Mesenchymal stem cell (in vitro differentiated cells and primary cell): ENCODE measurements at regions not wholly inside any gene's neighbourhood (a gene's known extent, or its start where the extent isn't known, plus 50 kb on each side); places are given as distances from the start of the nearest gene placed in this dataset.
A peak's percentile ranks its signal among the peaks of the same experiment; 100 is the strongest.

Source experiments
- DNase-seq: peaks from one replicate; pipeline ENCODE4 v3.0.0-alpha.2; 2013
- H2AFZ ChIP-seq: one replicate; pipeline ENCODE4 v1.6.1; 2013; ENCODE audit warnings: low read depth, mild to moderate bottlenecking, control low read depth, inconsistent platforms, low read length, moderate library complexity
- H2AK5ac ChIP-seq: 2 replicates; pipeline ENCODE4 v1.6.1; 2013; ENCODE audit warnings: low read length, moderate library complexity, mild to moderate bottlenecking, inconsistent platforms; ENCODE audit not compliant: severe bottlenecking
- H2BK120ac ChIP-seq: one replicate; pipeline ENCODE4 v1.6.1; 2013; ENCODE audit warnings: low read depth, mild to moderate bottlenecking, inconsistent platforms, low read length, moderate library complexity
- H2BK12ac ChIP-seq, 2 experiments: one replicate each; pipeline ENCODE4 v1.6.1; 2013; ENCODE audit warnings: inconsistent platforms in 2 of 2, low read length in 2 of 2, mild to moderate bottlenecking in 2 of 2, moderate library complexity in 2 of 2, control low read depth in 1 of 2
- H2BK15ac ChIP-seq: one replicate; pipeline ENCODE4 v1.6.1; 2013; ENCODE audit warnings: mild to moderate bottlenecking, low read depth, inconsistent platforms; ENCODE audit not compliant: poor library complexity, severe bottlenecking
- H2BK5ac ChIP-seq: 2 replicates; pipeline ENCODE4 v1.6.1; 2013; ENCODE audit warnings: low read depth, mild to moderate bottlenecking, low read length, control low read depth, inconsistent platforms; ENCODE audit not compliant: poor library complexity, severe bottlenecking
- H3K14ac ChIP-seq, 2 experiments: one replicate each; pipeline ENCODE4 v1.6.1; 2013; ENCODE audit warnings: inconsistent platforms in 2 of 2, low read length in 2 of 2, control low read depth in 1 of 2, mild to moderate bottlenecking in 1 of 2, moderate library complexity in 1 of 2
- H3K18ac ChIP-seq, 2 experiments: one replicate each; pipeline ENCODE4 v1.6.1; 2013; ENCODE audit warnings: inconsistent platforms in 2 of 2, low read length in 2 of 2, control low read depth in 1 of 2, low read depth in 1 of 2, mild to moderate bottlenecking in 1 of 2
- H3K23ac ChIP-seq, 2 experiments: one replicate each; pipeline ENCODE4 v1.6.1; 2013; ENCODE audit warnings: inconsistent platforms in 2 of 2, low read length in 2 of 2, mild to moderate bottlenecking in 2 of 2, moderate library complexity in 2 of 2, control low read depth in 1 of 2
- H3K27ac ChIP-seq: 2 replicates; pipeline ENCODE4 v1.5.1; 2013; ENCODE audit warnings: mild to moderate bottlenecking, moderate library complexity, low read length, control low read depth, inconsistent platforms; ENCODE audit not compliant: poor library complexity, severe bottlenecking
- H3K27me3 ChIP-seq, 2 experiments: 2 replicates each; pipeline versions ENCODE4 v1.6.1 to v1.7.0; 2013; ENCODE audit warnings: low read length in 2 of 2, mild to moderate bottlenecking in 2 of 2, moderate library complexity in 2 of 2, control low read depth in 1 of 2, inconsistent platforms in 1 of 2; ENCODE audit not compliant: control insufficient read depth in 1 of 2, insufficient read depth in 1 of 2
- H3K36me3 ChIP-seq, 2 experiments: 2 replicates each; pipeline versions ENCODE4 v1.6.1 to v1.7.0; 2013; ENCODE audit warnings: low read length in 2 of 2, control low read depth in 1 of 2, inconsistent platforms in 1 of 2, low read depth in 1 of 2, mild to moderate bottlenecking in 1 of 2; ENCODE audit not compliant: insufficient read depth in 2 of 2, control insufficient read depth in 1 of 2
- H3K4ac ChIP-seq, 2 experiments: one replicate each; pipeline ENCODE4 v1.6.1; 2013; ENCODE audit warnings: inconsistent platforms in 2 of 2, low read length in 2 of 2, mild to moderate bottlenecking in 2 of 2, moderate library complexity in 2 of 2, control low read depth in 1 of 2, low read depth in 1 of 2
- H3K4me1 ChIP-seq: 2 replicates; pipeline ENCODE4 v1.6.1; 2013; ENCODE audit warnings: low read depth, low read length, control low read depth; ENCODE audit not compliant: control insufficient read depth, insufficient read depth
- H3K4me2 ChIP-seq: 2 replicates; pipeline ENCODE4 v1.6.1; 2013; ENCODE audit warnings: low read length, mild to moderate bottlenecking, inconsistent platforms; ENCODE audit not compliant: poor library complexity, severe bottlenecking
- H3K4me3 ChIP-seq, 2 experiments: 2 replicates each; pipeline versions ENCODE4 v1.5.1 to v1.7.0; 2013; ENCODE audit warnings: low read length in 2 of 2, mild to moderate bottlenecking in 2 of 2, control low read depth in 1 of 2, low read depth in 1 of 2; ENCODE audit not compliant: insufficient read depth in 1 of 2
- H3K79me1 ChIP-seq: replicated peaks from 2 replicates; pipeline ENCODE4 v1.6.1; 2013; ENCODE audit warnings: mild to moderate bottlenecking, control low read depth, low read length, inconsistent platforms; ENCODE audit not compliant: poor library complexity, severe bottlenecking
- H3K9ac ChIP-seq: 2 replicates; pipeline ENCODE4 v1.7.0; 2013; ENCODE audit warnings: mild to moderate bottlenecking, low read length, moderate library complexity
- H3K9me3 ChIP-seq: 2 replicates; pipeline ENCODE4 v1.7.0; 2013; ENCODE audit warnings: mild to moderate bottlenecking, low read length; ENCODE audit not compliant: control insufficient read depth
- H4K8ac ChIP-seq: one replicate; pipeline ENCODE4 v1.6.1; 2013; ENCODE audit warnings: inconsistent platforms, mild to moderate bottlenecking, low read length, moderate library complexity
- H4K91ac ChIP-seq: one replicate; pipeline ENCODE4 v1.6.1; 2013; ENCODE audit warnings: mild to moderate bottlenecking, low read length, inconsistent platforms
- WGBS: methylation state at CpG from one replicate; pipeline ENCODE4 v1.1.7; 2013; ENCODE audit warnings: mixed read lengths; 5-methylcytosine and 5-hydroxymethylcytosine counted together

DNA sequence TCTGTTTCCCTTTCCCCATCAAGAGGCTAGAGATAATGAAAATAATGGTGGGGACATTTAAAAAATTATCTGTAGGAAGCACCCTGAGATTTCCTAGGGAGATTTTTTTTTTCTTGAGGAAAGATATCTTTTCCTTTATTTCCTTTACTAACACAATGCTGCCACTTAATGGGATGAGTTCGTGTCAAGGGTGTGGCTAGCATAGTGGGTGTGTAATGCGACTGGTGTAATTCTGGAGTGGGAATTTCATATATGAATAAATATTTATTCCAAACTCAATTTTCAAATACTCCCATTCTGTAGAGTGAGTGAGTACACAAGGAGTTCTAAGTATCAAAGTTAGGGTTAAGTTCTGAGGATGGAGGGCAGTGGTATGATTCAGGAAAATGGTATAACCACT lies 66.1 kb upstream of the GALNT15 start:
- no peaks in the 10 kb centered on the region for H3K4me1 ChIP-seq

DNA sequence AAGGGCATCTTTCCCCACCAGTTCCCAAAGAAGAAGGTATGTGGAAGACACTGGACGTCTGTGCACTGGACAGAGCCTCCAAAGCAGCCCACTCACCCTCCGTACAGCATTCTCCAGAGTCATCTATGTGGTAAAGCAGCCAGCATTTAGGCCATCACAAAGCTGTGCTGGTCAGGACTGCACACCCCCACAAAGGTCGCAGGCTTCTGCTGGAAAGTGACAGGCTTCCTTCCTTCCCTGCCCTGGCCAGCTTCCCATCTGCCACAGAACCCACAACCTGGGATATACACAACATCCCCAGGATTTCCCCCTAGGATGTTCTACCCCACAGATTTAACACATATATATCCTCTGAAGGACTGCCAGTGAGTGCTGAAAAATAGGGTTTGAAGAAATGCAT lies 64.6 kb upstream of the GALNT15 start:
- H3K36me3 ChIP-seq: peaks cover 0 to 14% of the 10 kb centered on the region in 2 experiments
- H3K27ac ChIP-seq: no peak overlapping the region
- H2BK5ac ChIP-seq: no peak overlapping the region
- H4K91ac ChIP-seq: no peak overlapping the region
- no peak overlapping the region for H3K14ac ChIP-seq
- no peak overlapping the region for H3K23ac ChIP-seq
- H3K4me1 ChIP-seq: no peaks in the 10 kb centered on the region
- WGBS: 90% methylated on average over 3 of the region's 3 CpGs
- H3K4me2 ChIP-seq: no peak overlapping the region
- no peaks in the 10 kb centered on the region for H3K79me1 ChIP-seq
- H3K9me3 ChIP-seq: no peaks in the 10 kb centered on the region
- no peak overlapping the region for H2BK15ac ChIP-seq
- no peak overlapping the region for H2AK5ac ChIP-seq
- no peaks in the 10 kb centered on the region for H3K27me3 ChIP-seq
- H4K8ac ChIP-seq: peak overlapping the region; percentile 19
- DNase-seq: no peak
- H2BK120ac ChIP-seq: no peak overlapping the region
- no peak overlapping the region for H2AFZ ChIP-seq
- H3K4ac ChIP-seq: no peak overlapping the region
- no peak overlapping the region for H2BK12ac ChIP-seq
- no peak overlapping the region for H3K18ac ChIP-seq
- no peak overlapping the region for H3K9ac ChIP-seq
- no peak overlapping the region for H3K4me3 ChIP-seq

More for the DNA sequence above, 66.1 kb upstream of the GALNT15 start:
- Histone ChIP-seq H2BK15ac (no peak overlapping the region), H2BK120ac (no peak overlapping the region), H3K27me3 (no peaks in the 10 kb centered on the region), H3K4ac (no peak overlapping the region), H3K9me3 (no peaks in the 10 kb centered on the region), H4K91ac (no peak overlapping the region), H3K4me3 (no peak overlapping the region), H3K4me2 (no peak overlapping the region), H4K8ac (no peak overlapping the region), H2BK12ac (no peak overlapping the region), H3K27ac (no peak overlapping the region), H3K23ac (no peak overlapping the region), H3K18ac (no peak overlapping the region), H2AFZ (no peak overlapping the region), H3K14ac (no peak overlapping the region), H2AK5ac (no peak overlapping the region), H3K9ac (no peak overlapping the region), H2BK5ac (no peak overlapping the region), H3K36me3 (peaks cover 0 to 14% of the 10 kb centered on the region in 2 experiments), H3K79me1 (no peaks in the 10 kb centered on the region)
- no CpG with 5 or more reads among the region's 2 CpGs for WGBS
- DNase-seq: no peak

DNA sequence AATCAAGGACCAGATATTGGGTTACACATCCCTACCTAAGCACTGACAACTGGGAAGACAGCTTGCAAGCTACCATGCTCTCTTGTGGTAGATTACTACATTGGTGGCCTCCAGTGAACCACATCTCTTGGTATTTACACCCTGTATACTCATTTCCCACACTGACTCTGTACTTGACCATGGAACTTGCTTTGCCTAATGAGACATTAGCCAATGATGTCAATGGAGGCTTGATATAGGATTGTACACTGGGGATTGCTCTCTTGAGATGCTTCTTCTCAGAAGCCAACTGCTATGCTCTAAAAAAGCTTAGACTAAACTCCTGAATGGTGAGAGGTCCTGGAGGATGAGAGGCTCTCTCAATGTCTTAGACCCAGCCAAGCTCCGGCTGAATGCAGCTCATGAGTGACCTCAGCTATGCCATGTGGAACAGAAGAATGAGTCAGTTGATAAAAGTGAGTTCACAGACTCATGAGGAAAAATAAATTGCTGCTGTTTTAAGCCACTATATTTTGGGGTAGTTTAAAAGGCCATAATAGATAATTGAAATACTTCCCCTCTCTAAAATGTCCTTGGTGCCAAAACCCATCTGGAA lies 61.5 kb upstream of the GALNT15 start:
- Histone ChIP-seq H3K23ac (no peak overlapping the region), H3K27me3 (no peaks in the 10 kb centered on the region), H2BK5ac (no peak overlapping the region), H3K4me2 (no peak overlapping the region), H2AFZ (peak overlapping the region; percentile 11), H2BK12ac (no peak overlapping the region), H4K8ac (no peak overlapping the region), H3K9ac (peak overlapping the region; percentile 85), H3K27ac (peak overlapping the region; percentile 8), H2BK15ac (no peak overlapping the region), H3K4ac (no peak overlapping the region), H2AK5ac (no peak overlapping the region), H4K91ac (no peak overlapping the region), H3K36me3 (peaks cover 0 to 14% of the 10 kb centered on the region in 2 experiments), H3K18ac (no peak overlapping the region), H3K4me3 (no peak overlapping the region), H3K79me1 (no peaks in the 10 kb centered on the region), H3K9me3 (no peaks in the 10 kb centered on the region), H3K4me1 (no peaks in the 10 kb centered on the region), H2BK120ac (no peak overlapping the region), H3K14ac (no peak overlapping the region)
- WGBS: 45% methylated on average over 1 of the region's 1 CpG
- DNase-seq: peak; percentile 64

DNA sequence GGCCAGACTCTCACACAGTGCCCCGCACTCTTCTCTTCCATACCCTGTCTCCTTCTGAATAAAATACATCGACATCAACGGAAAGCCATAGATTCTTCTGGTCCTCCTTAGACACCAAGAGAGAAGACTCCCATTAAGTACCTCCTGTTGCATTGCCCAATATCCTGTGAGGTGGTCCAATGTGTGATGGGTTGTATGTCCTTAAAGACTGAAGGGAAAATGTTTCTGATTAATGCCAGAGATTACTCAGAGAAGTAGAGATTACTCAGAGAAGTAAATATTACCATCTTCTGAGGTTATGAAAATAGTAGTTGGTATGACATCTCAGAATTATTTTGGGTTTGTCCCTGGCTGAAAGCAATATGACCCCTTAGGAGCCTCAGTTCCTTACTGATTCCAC lies 60.8 kb upstream of the GALNT15 start:
- peak; percentile 43 for DNase-seq
- H2BK5ac ChIP-seq: no peak overlapping the region
- H4K8ac ChIP-seq: no peak overlapping the region
- H4K91ac ChIP-seq: no peak overlapping the region
- no peak overlapping the region for H3K14ac ChIP-seq
- no peak overlapping the region for H2BK120ac ChIP-seq
- H2AFZ ChIP-seq: no peak overlapping the region
- H3K4me3 ChIP-seq: no peak overlapping the region
- H3K36me3 ChIP-seq: peaks cover 0 to 14% of the 10 kb centered on the region in 2 experiments
- no peak overlapping the region for H3K23ac ChIP-seq
- peak overlapping the region; percentile 85 for H3K9ac ChIP-seq
- H3K18ac ChIP-seq: no peak overlapping the region
- H3K4me1 ChIP-seq: no peaks in the 10 kb centered on the region
- no peak overlapping the region for H3K4me2 ChIP-seq
- H2BK15ac ChIP-seq: no peak overlapping the region
- H3K27ac ChIP-seq: no peak overlapping the region
- no peak overlapping the region for H2BK12ac ChIP-seq
- H3K4ac ChIP-seq: no peak overlapping the region
- WGBS: 76% methylated on average over 3 of the region's 3 CpGs
- H3K79me1 ChIP-seq: no peaks in the 10 kb centered on the region
- no peak overlapping the region for H2AK5ac ChIP-seq
- H3K9me3 ChIP-seq: no peaks in the 10 kb centered on the region
- H3K27me3 ChIP-seq: no peaks in the 10 kb centered on the region
